ENCODE measurements at regions not wholly inside any gene's neighbourhood (a gene's known extent, or its start where the extent isn't known, plus 50 kb on each side); places are given as distances from the start of the nearest gene placed in this dataset.

GRCh38 chrX:122586831-122587230 is 597.2 kb upstream of the GRIA3 start:
- TF ChIP-seq CTCF (optimal IDR thresholded peaks at IDR 0.05 in 1 of 3, IDR thresholded peaks at IDR 0.05 in 1 of 3, conservative IDR thresholded peaks at IDR 0.05 in 1 of 3; ENCODE audit: extremely low read depth in 1 of 3, insufficient read depth in 2 of 3, low read length in 3 of 3) (no peak), EZH2 (IDR thresholded peaks at IDR 0.05; ENCODE audit: low read length) (no peak)

Data from keratinocyte (primary cell).